Activated CD4-positive, alpha-beta memory T cell treated with anti-CD3 and anti-CD28 coated beads, Interleukin-2, amount 10 ng/mL, durations not matched to agents 7 days and 5 days (primary cell): ENCODE measurements at regions not wholly inside any gene's neighbourhood (a gene's known extent, or its start where the extent isn't known, plus 50 kb on each side); places are given as distances from the start of the nearest gene placed in this dataset.

Experiments
- CTCF ChIA-PET: fragments of 350-600 bp; sonication (Branson Sonifier 250); formaldehyde crosslinking; loops from one replicate; lab custom pipeline; 2021; ENCODE audit warnings: antibody characterized with exemption, inconsistent platforms; lab: Charles Lee
- POLR2A ChIA-PET: fragments of 350-600 bp; sonication (Branson Sonifier 250); formaldehyde crosslinking; loops from one replicate; lab custom pipeline; 2021; ENCODE audit warnings: antibody characterized with exemption; lab: Charles Lee
- DNase-seq: peaks from one replicate; pipeline ENCODE4 v3.0.0-alpha.2; 2020
- H3K27ac Mint-ChIP-seq: one replicate; pipeline ENCODE4 v1.8.0; 2021; ENCODE audit warnings: mild to moderate bottlenecking, mixed read lengths
- H3K27me3 Mint-ChIP-seq: one replicate; pipeline ENCODE4 v1.8.0; 2021; ENCODE audit warnings: mixed read lengths
- H3K36me3 Mint-ChIP-seq: one replicate; pipeline ENCODE4 v1.8.0; 2021; ENCODE audit warnings: low read depth, mixed read lengths
- H3K4me1 Mint-ChIP-seq: one replicate; pipeline ENCODE4 v1.8.0; 2021; ENCODE audit warnings: mixed read lengths
- H3K4me3 Mint-ChIP-seq: one replicate; pipeline ENCODE4 v1.8.0; 2021; ENCODE audit warnings: mild to moderate bottlenecking, mixed read lengths
- H3K9me3 Mint-ChIP-seq: one replicate; pipeline ENCODE4 v1.8.0; 2021; ENCODE audit warnings: mixed read lengths

GRCh38 chr12:90152897-90153624 is 444.4 kb upstream of the ATP2B1 start:
- no peak overlapping the region for H3K4me3 Mint-ChIP-seq
- POLR2A ChIA-PET: no interaction called here
- no peak for DNase-seq
- no peaks in the 10 kb centered on the region for H3K36me3 Mint-ChIP-seq
- no peaks in the 10 kb centered on the region for H3K27me3 Mint-ChIP-seq
- CTCF ChIA-PET: no interaction called here
- H3K27ac Mint-ChIP-seq: no peak overlapping the region
- H3K4me1 Mint-ChIP-seq: no peaks in the 10 kb centered on the region
- peaks cover 1% of the 10 kb centered on the region for H3K9me3 Mint-ChIP-seq

GRCh38 chr12:90151491-90152015 is 442.9 kb upstream of the ATP2B1 start:
- CTCF ChIA-PET: no interaction called here
- Mint-ChIP-seq H3K27me3 (no peaks in the 10 kb centered on the region), H3K27ac (no peak overlapping the region), H3K4me1 (no peaks in the 10 kb centered on the region), H3K9me3 (peaks cover 6% of the 10 kb centered on the region), H3K4me3 (no peak overlapping the region), H3K36me3 (no peaks in the 10 kb centered on the region)
- POLR2A ChIA-PET: no interaction called here
- no peak for DNase-seq

GRCh38 chr12:90149453-90149852 is 440.8 kb upstream of the ATP2B1 start:
- Mint-ChIP-seq H3K36me3 (no peaks in the 10 kb centered on the region), H3K27me3 (no peaks in the 10 kb centered on the region), H3K9me3 (peaks cover 6% of the 10 kb centered on the region), H3K27ac (no peak overlapping the region), H3K4me3 (no peak overlapping the region), H3K4me1 (no peaks in the 10 kb centered on the region)
- ChIA-PET POLR2A (no interaction called here), CTCF (no interaction called here)
- no peak for DNase-seq

- H3K27ac Mint-ChIP-seq: no peak overlapping the region
- no peaks in the 10 kb centered on the region for H3K36me3 Mint-ChIP-seq
- no peaks in the 10 kb centered on the region for H3K27me3 Mint-ChIP-seq
- H3K4me3 Mint-ChIP-seq: no peak overlapping the region
- CTCF ChIA-PET: no interaction called here
- no peaks in the 10 kb centered on the region for H3K9me3 Mint-ChIP-seq
- DNase-seq: no peak
- POLR2A ChIA-PET: no interaction called here
- H3K4me1 Mint-ChIP-seq: no peaks in the 10 kb centered on the region
Observed at GRCh38 chr12:90129366-90130030, 420.9 kb upstream of the ATP2B1 start.

GRCh38 chr12:90128526-90128925 is 419.9 kb upstream of the ATP2B1 start:
- CTCF ChIA-PET: no interaction called here
- Mint-ChIP-seq H3K36me3 (no peaks in the 10 kb centered on the region), H3K4me3 (no peak overlapping the region), H3K9me3 (no peaks in the 10 kb centered on the region), H3K27ac (no peak overlapping the region), H3K27me3 (no peaks in the 10 kb centered on the region), H3K4me1 (no peaks in the 10 kb centered on the region)
- no peak for DNase-seq
- POLR2A ChIA-PET: no interaction called here

GRCh38 chr12:90126125-90126524 is 417.5 kb upstream of the ATP2B1 start:
- POLR2A ChIA-PET: no interaction called here
- H3K36me3 Mint-ChIP-seq: no peaks in the 10 kb centered on the region
- CTCF ChIA-PET: no interaction called here

GRCh38 chr12:90124914-90125313 is 416.3 kb upstream of the ATP2B1 start:
- peaks cover 11% of the 10 kb centered on the region for H3K9me3 Mint-ChIP-seq
- H3K27me3 Mint-ChIP-seq: no peaks in the 10 kb centered on the region
- ChIA-PET CTCF (no interaction called here), POLR2A (no interaction called here)
- H3K4me3 Mint-ChIP-seq: no peak overlapping the region
- no peaks in the 10 kb centered on the region for H3K4me1 Mint-ChIP-seq
- peaks cover 9% of the 10 kb centered on the region for H3K36me3 Mint-ChIP-seq
- DNase-seq: no peak
- H3K27ac Mint-ChIP-seq: no peak overlapping the region

More at GRCh38 chr12:90126125-90126524, 417.5 kb upstream of the ATP2B1 start:
- Mint-ChIP-seq H3K4me1 (no peaks in the 10 kb centered on the region), H3K27ac (no peak overlapping the region), H3K4me3 (no peak overlapping the region), H3K27me3 (no peaks in the 10 kb centered on the region), H3K9me3 (peaks cover 4% of the 10 kb centered on the region)
- no peak for DNase-seq

GRCh38 chr12:90124289-90124688 is 415.7 kb upstream of the ATP2B1 start:
- Mint-ChIP-seq H3K4me1 (no peaks in the 10 kb centered on the region), H3K36me3 (peaks cover 9% of the 10 kb centered on the region), H3K27me3 (no peaks in the 10 kb centered on the region), H3K4me3 (no peak overlapping the region), H3K9me3 (peaks cover 16% of the 10 kb centered on the region), H3K27ac (no peak overlapping the region)
- CTCF ChIA-PET: no interaction called here
- POLR2A ChIA-PET: no interaction called here
- DNase-seq: no peak

GRCh38 chr12:90122681-90123080 is 414.0 kb upstream of the ATP2B1 start:
- ChIA-PET CTCF (no interaction called here), POLR2A (no interaction called here)
- no peak for DNase-seq
- H3K27ac Mint-ChIP-seq: no peak overlapping the region
- H3K9me3 Mint-ChIP-seq: peaks cover 19% of the 10 kb centered on the region
- peaks cover 9% of the 10 kb centered on the region for H3K36me3 Mint-ChIP-seq
- no peaks in the 10 kb centered on the region for H3K4me1 Mint-ChIP-seq
- H3K27me3 Mint-ChIP-seq: no peaks in the 10 kb centered on the region
- H3K4me3 Mint-ChIP-seq: no peak overlapping the region

GRCh38 chr12:90120627-90121026 is 412.0 kb upstream of the ATP2B1 start:
- Mint-ChIP-seq H3K27me3 (no peaks in the 10 kb centered on the region), H3K27ac (no peak overlapping the region), H3K9me3 (peaks cover 19% of the 10 kb centered on the region), H3K4me3 (no peak overlapping the region), H3K36me3 (peaks cover 9% of the 10 kb centered on the region), H3K4me1 (no peaks in the 10 kb centered on the region)
- no peak for DNase-seq
- ChIA-PET CTCF (no interaction called here), POLR2A (no interaction called here)

GRCh38 chr12:90112666-90113065 is 404.0 kb upstream of the ATP2B1 start:
- no peak for DNase-seq
- no peaks in the 10 kb centered on the region for H3K27me3 Mint-ChIP-seq
- H3K36me3 Mint-ChIP-seq: no peaks in the 10 kb centered on the region
- H3K9me3 Mint-ChIP-seq: no peaks in the 10 kb centered on the region
- H3K4me1 Mint-ChIP-seq: no peaks in the 10 kb centered on the region
- POLR2A ChIA-PET: no interaction called here
- no peak overlapping the region for H3K27ac Mint-ChIP-seq
- CTCF ChIA-PET: no interaction called here
- no peak overlapping the region for H3K4me3 Mint-ChIP-seq

- Mint-ChIP-seq H3K9me3 (no peaks in the 10 kb centered on the region), H3K36me3 (no peaks in the 10 kb centered on the region), H3K4me3 (no peak overlapping the region), H3K27ac (no peak overlapping the region), H3K4me1 (no peaks in the 10 kb centered on the region), H3K27me3 (no peaks in the 10 kb centered on the region)
- POLR2A ChIA-PET: no interaction called here
- CTCF ChIA-PET: no interaction called here
- DNase-seq: no peak
Observed at GRCh38 chr12:90111791-90112580, 403.3 kb upstream of the ATP2B1 start.

- POLR2A ChIA-PET: no interaction called here
- CTCF ChIA-PET: no interaction called here
- H3K4me1 Mint-ChIP-seq: peaks cover 7% of the 10 kb centered on the region
- no peak overlapping the region for H3K27ac Mint-ChIP-seq
- DNase-seq: no peak
- H3K36me3 Mint-ChIP-seq: no peaks in the 10 kb centered on the region
- H3K4me3 Mint-ChIP-seq: no peak overlapping the region
- peaks cover 2% of the 10 kb centered on the region for H3K27me3 Mint-ChIP-seq
- H3K9me3 Mint-ChIP-seq: no peaks in the 10 kb centered on the region
Observed at GRCh38 chr12:90106568-90106967, 397.9 kb upstream of the ATP2B1 start.
